Progenitor cell of endocrine pancreas (in vitro differentiated cells): ENCODE measurements at regions not wholly inside any gene's neighbourhood (a gene's known extent, or its start where the extent isn't known, plus 50 kb on each side); places are given as distances from the start of the nearest gene placed in this dataset.

Experiments
- DNase-seq: peaks from one replicate; pipeline ENCODE4 v3.0.0; 2021; ENCODE audit warnings: low spot score; ENCODE audit not compliant: unreplicated experiment
- H3K27ac Mint-ChIP-seq: 2 replicates; pipeline ENCODE4 v1.8.0; 2021; ENCODE audit warnings: mild to moderate bottlenecking, moderate library complexity, mixed read lengths
- H3K27me3 Mint-ChIP-seq: 2 replicates; pipeline ENCODE4 v1.8.0; 2021; ENCODE audit warnings: mixed read lengths
- H3K36me3 Mint-ChIP-seq: 2 replicates; pipeline ENCODE4 v1.8.0; 2022; ENCODE audit warnings: mixed read lengths; ENCODE audit not compliant: insufficient read depth
- H3K4me1 Mint-ChIP-seq: 2 replicates; pipeline ENCODE4 v1.8.0; 2021; ENCODE audit warnings: low read depth, mixed read lengths
- H3K4me3 Mint-ChIP-seq: 2 replicates; pipeline ENCODE4 v1.8.0; 2021; ENCODE audit warnings: low read depth, mild to moderate bottlenecking, moderate library complexity, mixed read lengths
- H3K9me3 Mint-ChIP-seq: 2 replicates; pipeline ENCODE4 v1.8.0; 2021; ENCODE audit warnings: low read depth, mixed read lengths
- TF ChIP-seq, protein P1 (sequence below): fragments of 200-600 bp; sonication (generic); IDR thresholded peaks from one replicate; pipeline ENCODE4 v1.5.0; 2021; ENCODE audit warnings: antibody characterized with exemption, mild to moderate bottlenecking; ENCODE audit not compliant: unreplicated experiment

DNA sequence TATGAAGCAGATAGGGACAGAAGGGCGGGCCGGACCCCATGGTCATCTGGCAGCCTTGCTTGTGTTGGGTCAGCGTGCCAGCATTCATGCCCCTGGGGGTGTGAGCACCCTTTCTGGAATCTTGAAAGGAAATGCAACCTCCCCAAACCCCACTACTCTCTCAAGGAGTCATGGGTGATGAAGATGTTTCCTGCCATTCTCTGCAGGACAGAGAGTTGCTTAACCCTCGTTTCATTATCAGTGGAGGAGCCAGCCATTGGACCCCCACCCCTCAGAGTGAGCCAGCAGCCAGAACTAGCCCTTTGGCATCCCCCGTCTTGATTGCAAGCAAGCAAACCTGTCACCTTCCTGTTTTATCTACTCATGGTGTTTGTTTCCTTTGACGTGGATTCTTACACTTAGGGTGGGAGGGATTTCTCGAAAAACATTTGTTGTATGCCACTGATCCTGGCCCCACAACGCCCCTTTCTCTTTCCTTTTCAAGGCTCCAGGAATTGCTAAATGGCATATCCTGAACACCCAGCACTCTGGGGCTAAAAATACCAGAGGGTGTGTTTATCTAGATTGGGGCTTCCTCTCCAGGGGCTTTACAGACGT lies 258.3 kb downstream of the ETS1 start:
- Mint-ChIP-seq H3K4me3 (no peak overlapping the region), H3K27me3 (peaks cover 40% of the 10 kb centered on the region), H3K4me1 (peaks cover 3% of the 10 kb centered on the region), H3K36me3 (no peaks in the 10 kb centered on the region), H3K27ac (no peak overlapping the region), H3K9me3 (no peaks in the 10 kb centered on the region)
- TF ChIP-seq, protein P1, sequence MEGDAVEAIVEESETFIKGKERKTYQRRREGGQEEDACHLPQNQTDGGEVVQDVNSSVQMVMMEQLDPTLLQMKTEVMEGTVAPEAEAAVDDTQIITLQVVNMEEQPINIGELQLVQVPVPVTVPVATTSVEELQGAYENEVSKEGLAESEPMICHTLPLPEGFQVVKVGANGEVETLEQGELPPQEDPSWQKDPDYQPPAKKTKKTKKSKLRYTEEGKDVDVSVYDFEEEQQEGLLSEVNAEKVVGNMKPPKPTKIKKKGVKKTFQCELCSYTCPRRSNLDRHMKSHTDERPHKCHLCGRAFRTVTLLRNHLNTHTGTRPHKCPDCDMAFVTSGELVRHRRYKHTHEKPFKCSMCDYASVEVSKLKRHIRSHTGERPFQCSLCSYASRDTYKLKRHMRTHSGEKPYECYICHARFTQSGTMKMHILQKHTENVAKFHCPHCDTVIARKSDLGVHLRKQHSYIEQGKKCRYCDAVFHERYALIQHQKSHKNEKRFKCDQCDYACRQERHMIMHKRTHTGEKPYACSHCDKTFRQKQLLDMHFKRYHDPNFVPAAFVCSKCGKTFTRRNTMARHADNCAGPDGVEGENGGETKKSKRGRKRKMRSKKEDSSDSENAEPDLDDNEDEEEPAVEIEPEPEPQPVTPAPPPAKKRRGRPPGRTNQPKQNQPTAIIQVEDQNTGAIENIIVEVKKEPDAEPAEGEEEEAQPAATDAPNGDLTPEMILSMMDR, result no peak
- no peak for DNase-seq

DNA sequence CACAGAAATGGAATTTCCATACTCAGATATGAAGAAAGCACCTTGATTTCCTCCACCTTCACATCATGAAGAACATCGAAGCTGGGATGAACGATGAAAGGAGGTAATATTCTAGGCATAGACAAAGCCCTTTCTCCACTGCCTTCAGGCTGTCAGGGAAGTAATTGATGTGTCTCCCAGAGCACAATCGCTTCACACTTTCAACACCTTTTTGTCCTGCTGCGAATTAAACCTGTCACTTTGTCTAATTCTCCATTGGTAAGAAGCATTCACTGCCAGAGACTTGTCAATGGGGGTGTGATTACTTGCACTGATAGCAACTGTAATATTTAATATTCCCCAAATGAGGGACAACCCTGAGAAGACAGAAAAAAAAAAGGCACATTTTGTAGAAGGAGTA lies 260.1 kb downstream of the ETS1 start:
- TF ChIP-seq, protein P1, result no peak
- H3K27me3 Mint-ChIP-seq, result peaks cover 45% of the 10 kb centered on the region
- no peaks in the 10 kb centered on the region for H3K9me3 Mint-ChIP-seq
- no peak overlapping the region for H3K27ac Mint-ChIP-seq
- DNase-seq, result no peak
- no peaks in the 10 kb centered on the region for H3K36me3 Mint-ChIP-seq
- peaks cover 2% of the 10 kb centered on the region for H3K4me1 Mint-ChIP-seq
- no peak overlapping the region for H3K4me3 Mint-ChIP-seq

DNA sequence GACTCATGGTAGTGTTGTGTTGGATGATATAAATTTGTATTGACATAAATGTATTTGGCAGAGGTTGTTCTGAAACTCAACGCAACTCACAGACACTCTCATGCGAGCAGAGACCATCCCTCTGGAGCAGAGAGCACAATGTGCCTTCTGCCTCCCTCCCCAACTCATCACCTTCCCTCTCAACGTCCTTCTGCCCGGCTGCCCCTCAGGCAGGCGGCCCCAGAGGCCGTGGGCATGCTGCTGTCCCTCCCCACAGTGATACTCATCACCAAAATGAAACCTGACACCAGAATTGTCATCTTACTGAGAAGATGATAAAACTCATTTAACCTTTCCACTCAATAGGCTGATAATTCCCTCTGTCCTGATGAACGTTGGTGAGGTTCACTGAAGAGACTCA lies 260.6 kb downstream of the ETS1 start:
- peaks cover 2% of the 10 kb centered on the region for H3K4me1 Mint-ChIP-seq
- DNase-seq, result no peak
- H3K4me3 Mint-ChIP-seq, result no peak overlapping the region
- no peaks in the 10 kb centered on the region for H3K36me3 Mint-ChIP-seq
- peaks cover 45% of the 10 kb centered on the region for H3K27me3 Mint-ChIP-seq
- no peaks in the 10 kb centered on the region for H3K9me3 Mint-ChIP-seq
- no peak overlapping the region for H3K27ac Mint-ChIP-seq
- TF ChIP-seq, protein P1, result no peak

DNA sequence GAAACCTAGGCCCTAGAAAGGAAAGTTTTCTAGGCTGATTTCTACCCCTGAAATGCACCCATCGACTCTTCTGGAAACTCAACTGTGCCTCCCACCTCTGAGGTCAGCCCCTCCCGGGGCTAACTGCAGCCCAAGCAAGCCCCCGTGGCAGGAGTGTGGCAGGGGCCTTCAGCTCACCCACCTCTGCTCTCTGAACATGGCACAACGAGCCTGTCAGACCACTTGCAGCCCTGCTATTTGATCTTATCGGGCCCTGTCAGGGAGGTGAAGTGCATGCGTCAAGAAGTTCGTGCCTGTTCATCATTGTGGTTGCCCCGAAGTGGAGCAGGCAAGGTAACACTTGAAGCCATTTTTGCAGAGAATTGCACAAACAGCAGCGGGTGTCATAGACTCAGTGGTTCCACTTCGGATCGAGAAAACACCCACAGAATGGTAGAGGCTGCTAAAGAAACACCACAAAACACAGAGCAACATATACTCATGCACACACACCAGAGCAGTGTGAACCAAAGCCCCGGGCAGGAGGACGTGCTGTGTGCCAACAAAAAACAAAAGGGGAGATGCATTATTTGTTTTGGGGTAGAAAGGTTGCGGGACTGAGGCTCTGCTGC lies 262.7 kb downstream of the ETS1 start:
- TF ChIP-seq, protein P1, result no peak
- no peaks in the 10 kb centered on the region for H3K9me3 Mint-ChIP-seq
- peaks cover under 1% of the 10 kb centered on the region for H3K4me1 Mint-ChIP-seq
- H3K27me3 Mint-ChIP-seq, result peaks cover 29% of the 10 kb centered on the region
- no peak overlapping the region for H3K27ac Mint-ChIP-seq
- H3K4me3 Mint-ChIP-seq, result no peak overlapping the region
- no peaks in the 10 kb centered on the region for H3K36me3 Mint-ChIP-seq
- DNase-seq, result no peak

DNA sequence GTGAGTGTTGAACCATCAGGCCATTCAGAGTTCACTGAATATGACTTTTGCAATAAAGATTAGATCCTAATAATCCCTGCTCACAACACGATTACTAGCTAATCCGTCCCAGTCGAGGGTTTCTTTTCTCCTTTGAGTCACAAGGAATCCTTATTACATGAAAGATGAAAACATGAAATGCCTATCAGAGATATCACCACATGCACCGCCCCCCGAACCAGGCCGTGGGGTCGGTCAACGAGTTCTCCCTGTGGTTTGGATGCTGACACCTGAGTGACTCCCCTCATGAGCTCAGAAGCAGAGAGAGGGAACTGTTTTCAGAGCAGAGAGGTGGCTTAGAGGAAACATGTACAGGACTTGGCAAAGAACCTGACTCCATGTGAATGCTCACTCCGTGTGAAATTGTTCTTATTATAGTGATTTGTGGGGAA lies 263.3 kb downstream of the ETS1 start:
- DNase-seq, result no peak
- no peak overlapping the region for H3K27ac Mint-ChIP-seq
- no peak overlapping the region for H3K4me3 Mint-ChIP-seq
- no peaks in the 10 kb centered on the region for H3K36me3 Mint-ChIP-seq
- no peaks in the 10 kb centered on the region for H3K9me3 Mint-ChIP-seq
- TF ChIP-seq, protein P1, result no peak
- peaks cover 29% of the 10 kb centered on the region for H3K27me3 Mint-ChIP-seq
- H3K4me1 Mint-ChIP-seq, result no peaks in the 10 kb centered on the region
